GM12878 (cell line): ENCODE measurements at regions not wholly inside any gene's neighbourhood (a gene's known extent, or its start where the extent isn't known, plus 50 kb on each side); places are given as distances from the start of the nearest gene placed in this dataset.

Experiments
- ATAC-seq: fragments of 200-7000 bp; cut with Tn5 transposase; 3 replicates; pipeline ENCODE4 v1.9.1; 2020; ENCODE audit warnings: mild to moderate bottlenecking, moderate library complexity
- BruUV-seq: library from RNA; stranded (reverse); fragments of 400-500 nt; replicated peaks from 2 replicates; lab custom pipeline; 2021; lab: Mats Ljungman, UMichigan
- CTCF ChIA-PET: fragments of 300-600 bp; sonication (Branson Sonifier 250); formaldehyde crosslinking; extraction: SDS; loops from one replicate; lab custom pipeline; 2021; ENCODE audit warnings: inconsistent platforms; lab: Yijun Ruan, JAX
- POLR2A ChIA-PET: fragments of 350-600 bp; formaldehyde crosslinking; extraction: SDS; loops from one replicate; lab custom pipeline; 2021; ENCODE audit warnings: inconsistent platforms; lab: Charles Lee
- RAD21 ChIA-PET: fragments of 300-600 bp; sonication (Branson Sonifier 250); formaldehyde crosslinking; loops from one replicate; lab custom pipeline; 2023; ENCODE audit warnings: antibody characterized with exemption; ENCODE audit not compliant: unreplicated experiment; lab: Charles Lee
- SMC1A ChIA-PET: fragments of 300-600 bp; sonication (Branson Sonifier 250); formaldehyde crosslinking; loops from one replicate; lab custom pipeline; 2023; ENCODE audit not compliant: unreplicated experiment, uncharacterized antibody; lab: Charles Lee
- DNase-seq: peaks from one replicate; pipeline ENCODE4 v3.0.0-alpha.2; 2011; ENCODE audit warnings: low read depth, low spot score
- FAIRE-seq: peaks from 3 replicates; lab custom pipeline; 2011; peaks lifted over from hg19 to GRCh38; lab: Jason Lieb, UNC
- H2AFZ ChIP-seq: 2 replicates; pipeline ENCODE4 v1.6.0; 2011; ENCODE audit warnings: low read depth, low read length, control low read depth; ENCODE audit not compliant: control insufficient read depth
- H3K27ac ChIP-seq: 2 replicates; pipeline ENCODE4 v1.5.1; 2011; ENCODE audit warnings: control low read depth; ENCODE audit not compliant: control insufficient read depth, insufficient read depth
- H3K27me3 ChIP-seq, 2 experiments: replicated peaks in 1 of 2; 2 replicates each; pipeline versions ENCODE4 v1.6.0 to v1.6.1; 2011; ENCODE audit warnings: low read length in 1 of 2; ENCODE audit not compliant: control insufficient read depth in 2 of 2, insufficient read depth in 2 of 2
- H3K36me3 ChIP-seq, 2 experiments: 2 replicates each; pipeline ENCODE4 v1.5.1; 2011; ENCODE audit warnings: low read length in 1 of 2; ENCODE audit not compliant: control insufficient read depth in 2 of 2, insufficient read depth in 2 of 2
- H3K4me1 ChIP-seq: 2 replicates; pipeline ENCODE4 v1.6.1; 2011; ENCODE audit warnings: mild to moderate bottlenecking, low read length, moderate library complexity, mixed read lengths; ENCODE audit not compliant: control insufficient read depth, insufficient read depth
- H3K4me2 ChIP-seq: 2 replicates; pipeline ENCODE4 v1.6.0; 2011; ENCODE audit warnings: control low read depth; ENCODE audit not compliant: control insufficient read depth, insufficient read depth
- H3K4me3 ChIP-seq: fragments of 200-600 bp; sonication (generic); 2 replicates; pipeline ENCODE4 v1.5.1; 2016
- H3K79me2 ChIP-seq: 2 replicates; pipeline ENCODE4 v1.6.0; 2011; ENCODE audit warnings: low read length; ENCODE audit not compliant: control insufficient read depth, insufficient read depth
- H3K9ac ChIP-seq: 2 replicates; pipeline ENCODE4 v1.8.0; 2011; ENCODE audit warnings: low read length, control low read depth, mixed read lengths; ENCODE audit not compliant: control insufficient read depth, insufficient read depth
- H3K9me3 ChIP-seq: replicated peaks from 3 replicates; pipeline ENCODE4 v1.5.1; 2011; ENCODE audit warnings: mild to moderate bottlenecking, low read length; ENCODE audit not compliant: control insufficient read depth, insufficient read depth
- H4K20me1 ChIP-seq: 2 replicates; pipeline ENCODE4 v1.6.0; 2011; ENCODE audit not compliant: control insufficient read depth, insufficient read depth
- BHLHE40 ChIP-seq, 2 experiments: fragments of 450-650 bp in 1 of 2; IDR thresholded peaks; 2 replicates each; pipeline ENCODE4 v1.6.1; 2011 to 2017; ENCODE audit warnings: low read depth in 2 of 2, borderline replicate concordance in 1 of 2, improper control_type of control experiment in 1 of 2, low read length in 1 of 2, mild to moderate bottlenecking in 1 of 2
- BRCA1 ChIP-seq: IDR thresholded peaks from 2 replicates; pipeline ENCODE4 v1.6.1; 2011; ENCODE audit warnings: low read depth, low read length, improper control_type of control experiment
- CBFB ChIP-seq: IDR thresholded peaks from 2 replicates; pipeline ENCODE4 v1.6.1; 2016; ENCODE audit warnings: antibody characterized with exemption, low read depth
- DPF2 ChIP-seq: fragments of 450-650 bp; IDR thresholded peaks from 2 replicates; pipeline ENCODE4 v1.6.1; 2017; ENCODE audit warnings: mild to moderate bottlenecking
- HDAC2 ChIP-seq: fragments of 200-600 bp; sonication (generic); IDR thresholded peaks from 2 replicates; pipeline ENCODE4 v1.6.1; 2017
- MAX ChIP-seq: IDR thresholded peaks from 2 replicates; pipeline ENCODE4 v1.6.1; 2012; ENCODE audit warnings: low read depth, low read length, improper control_type of control experiment
- MXI1 ChIP-seq: fragments of 150-350 bp; IDR thresholded peaks from 2 replicates; pipeline ENCODE4 v1.6.1; 2011; ENCODE audit warnings: low read depth, mild to moderate bottlenecking, inconsistent platforms, low read length, improper control_type of control experiment
- NR2C2 ChIP-seq: IDR thresholded peaks from 2 replicates; pipeline ENCODE4 v1.6.1; 2011; ENCODE audit warnings: borderline replicate concordance, low read depth; ENCODE audit not compliant: control insufficient read depth, insufficient read length
- RBBP5 ChIP-seq: fragments of 200-600 bp; sonication (generic); conservative IDR thresholded peaks from 2 replicates; pipeline ENCODE4 v1.6.1; 2016
- RELB ChIP-seq: fragments of 450-650 bp; IDR thresholded peaks from 2 replicates; pipeline ENCODE4 v1.6.1; 2017; ENCODE audit warnings: low read depth, mild to moderate bottlenecking, moderate library complexity
- SIN3A ChIP-seq: IDR thresholded peaks from 2 replicates; pipeline ENCODE4 v1.6.1; 2012; ENCODE audit warnings: low read depth, low read length, improper control_type of control experiment
- STAT3 ChIP-seq: IDR thresholded peaks from 2 replicates; pipeline ENCODE4 v1.6.1; 2011; ENCODE audit warnings: low read depth, low read length, improper control_type of control experiment
- SUPT20H ChIP-seq: IDR thresholded peaks from 2 replicates; pipeline ENCODE4 v1.6.1; 2011; ENCODE audit warnings: low read depth, mild to moderate bottlenecking, low read length, moderate library complexity, borderline replicate concordance; ENCODE audit not compliant: control insufficient read depth
- WRNIP1 ChIP-seq: IDR thresholded peaks from 2 replicates; pipeline ENCODE4 v1.6.1; 2011; ENCODE audit warnings: low read depth, low read length, improper control_type of control experiment, borderline replicate concordance
- YY1 ChIP-seq: IDR thresholded peaks from 2 replicates; pipeline ENCODE4 v1.6.1; 2011; ENCODE audit warnings: low read depth, mild to moderate bottlenecking, low read length
- ZBTB40 ChIP-seq: fragments of 450-650 bp; IDR thresholded peaks from 2 replicates; pipeline ENCODE4 v1.6.1; 2016; ENCODE audit warnings: mild to moderate bottlenecking, moderate library complexity, borderline replicate concordance
- WGBS: methylation state at CpG from one replicate; pipeline ENCODE4 v1.1.6; 2016; ENCODE audit warnings: low lambda C conversion rate; ENCODE audit not compliant: insufficient replicate concordance, insufficient coverage; ENCODE audit errors: missing lambda C conversion rate; 5-methylcytosine and 5-hydroxymethylcytosine counted together
- in situ Hi-C: fragments of 300-500 bp; cut with MboI; formaldehyde crosslinking; loops from 9 replicates; pipeline ENCODE4 v1.14.3; 2018; ENCODE audit warnings: mixed read lengths
- intact Hi-C: fragments of 100-400 bp; cut with micrococcal nuclease; formaldehyde crosslinking; loops from one replicate; pipeline ENCODE4 v1.14.2; 2022; ENCODE audit not compliant: unreplicated experiment

- TF ChIP-seq SIN3A = no peak
- no peak for TF ChIP-seq MAX
- TF ChIP-seq CBFB = no peak
- TF ChIP-seq MXI1 = no peak
Measured at GRCh38 chr2:208722731-208723130, 316.1 kb downstream of the PTH2R start (continued).

GRCh38 chr2:208725280-208725679 lies 318.7 kb downstream of the PTH2R start:
- Histone ChIP-seq H3K4me1 (no peaks in the 10 kb centered on the region), H3K9me3 (no peaks in the 10 kb centered on the region), H3K9ac (no peak overlapping the region), H3K4me2 (no peak overlapping the region), H2AFZ (no peak overlapping the region), H3K27ac (no peak overlapping the region), H3K79me2 (no peaks in the 10 kb centered on the region), H4K20me1 (no peaks in the 10 kb centered on the region), H3K27me3 (no peaks in the 10 kb centered on the region), H3K36me3 (no peaks in the 10 kb centered on the region), H3K4me3 (no peak overlapping the region)
- CTCF ChIA-PET = no interaction called here
- intact Hi-C loops = no loop called here
- DNase-seq = no peak
- POLR2A ChIA-PET = no interaction called here
- RAD21 ChIA-PET = no interaction called here
- SMC1A ChIA-PET = no interaction called here
- in situ Hi-C loops = no loop called here
- ATAC-seq = no peak
- no peak for TF ChIP-seq HDAC2
- no peak for TF ChIP-seq RELB
- no peak for TF ChIP-seq BRCA1
- no peak for TF ChIP-seq SUPT20H
- no peak for TF ChIP-seq STAT3
- no peak for TF ChIP-seq YY1
- no peak for TF ChIP-seq RBBP5
- TF ChIP-seq DPF2 = no peak
- TF ChIP-seq NR2C2 = no peak
- no peak for TF ChIP-seq WRNIP1
- TF ChIP-seq BHLHE40 (IDR thresholded peaks at IDR 0.05; ENCODE audit: borderline replicate concordance in 1 of 2, low read depth in 2 of 2, low read length in 1 of 2) = no peak
- no peak for TF ChIP-seq ZBTB40
- no peak for FAIRE-seq
- no TSS peak for BruUV-seq
- WGBS = 26% methylated on average over 4 of the region's 4 CpGs
